Lower leg skin (tissue), 4 donors: ENCODE measurements at regions not wholly inside any gene's neighbourhood (a gene's known extent, or its start where the extent isn't known, plus 50 kb on each side); places are given as distances from the start of the nearest gene placed in this dataset.

Experiments
- DNase-seq, 2 donors: peaks; one replicate each; pipeline ENCODE4 v3.0.0-alpha.2; 2019; ENCODE audit warnings: low spot score in 2 of 2
- H3K4me3 ChIP-seq: fragments of 200-600 bp; sonication (generic); 2 replicates; pipeline ENCODE4 v1.5.1; 2017; ENCODE audit warnings: mild to moderate bottlenecking, low read depth; ENCODE audit not compliant: poor library complexity, severe bottlenecking
- CTCF ChIP-seq, 3 donors: fragments of 450-650 bp; IDR thresholded peaks; one replicate each; pipeline ENCODE4 v1.5.1; 2016; ENCODE audit warnings: antibody characterized with exemption in 3 of 3, mild to moderate bottlenecking in 3 of 3, moderate library complexity in 2 of 3
- POLR2A ChIP-seq, 2 donors: fragments of 450-650 bp; IDR thresholded peaks; one replicate each; pipeline ENCODE4 v1.6.1; 2016 to 2017; ENCODE audit warnings: antibody characterized with exemption in 2 of 2, mild to moderate bottlenecking in 1 of 2, moderate library complexity in 1 of 2
- WGBS, 2 donors: methylation state at CpG; one replicate each; pipeline ENCODE4 v1.1.5; 2018; 5-methylcytosine and 5-hydroxymethylcytosine counted together
- intact Hi-C: fragments of 100-400 bp; cut with DNase I; formaldehyde crosslinking; loops from one replicate; pipeline ENCODE4 v1.15.0; 2023; ENCODE audit warnings: low total_unique reads

GRCh38 chr19:8905342-8905741, 73.2 kb downstream of the MBD3L1 start:
- intact Hi-C loops: no loop called here
- no peak for TF ChIP-seq CTCF (IDR thresholded peaks at IDR 0.05)
- no peak for TF ChIP-seq POLR2A (IDR thresholded peaks at IDR 0.05)
- 71 to 80% methylated on average over 2 of the region's 2 CpGs for WGBS, 2 donors
- no peak for DNase-seq
- no peak overlapping the region for H3K4me3 ChIP-seq

- TF ChIP-seq POLR2A (IDR thresholded peaks at IDR 0.05): no peak
- TF ChIP-seq CTCF (IDR thresholded peaks at IDR 0.05): no peak
- no peak for DNase-seq
- no peak overlapping the region for H3K4me3 ChIP-seq
- intact Hi-C loops: no loop called here
These were observed 75.9 kb downstream of the MBD3L1 start for GRCh38 chr19:8908066-8908465.

GRCh38 chr19:8910775-8911414, 78.7 kb downstream of the MBD3L1 start:
- intact Hi-C loops: no loop called here
- TF ChIP-seq POLR2A (IDR thresholded peaks at IDR 0.05) (no peak), CTCF (IDR thresholded peaks at IDR 0.05) (no peak)

GRCh38 chr19:8915997-8916396, 83.8 kb downstream of the MBD3L1 start:
- WGBS, 2 donors: 67 to 72% methylated on average over 4 of the region's 4 CpGs
- no peak for DNase-seq
- no peak overlapping the region for H3K4me3 ChIP-seq
- TF ChIP-seq CTCF (IDR thresholded peaks at IDR 0.05) (no peak), POLR2A (IDR thresholded peaks at IDR 0.05) (no peak)
- intact Hi-C loops: no loop called here

More at GRCh38 chr19:8910775-8911414, 78.7 kb downstream of the MBD3L1 start:
- no peak for DNase-seq
- 62 to 75% methylated on average over 3 of the region's 3 CpGs for WGBS, 2 donors
- no peak overlapping the region for H3K4me3 ChIP-seq

GRCh38 chr19:8922591-8922990, 87.6 kb downstream of the MUC16 start:
- TF ChIP-seq POLR2A (IDR thresholded peaks at IDR 0.05) (no peak), CTCF (IDR thresholded peaks at IDR 0.05) (no peak)
- intact Hi-C loops: no loop called here
- peak in 1 of 2 donors; percentile 54 for DNase-seq
- no peak overlapping the region for H3K4me3 ChIP-seq
- 57 to 63% methylated on average over 11 of the region's 11 CpGs for WGBS, 2 donors

GRCh38 chr19:8924283-8924682, 85.9 kb downstream of the MUC16 start:
- no peak overlapping the region for H3K4me3 ChIP-seq
- intact Hi-C loops: no loop called here
- no peak for DNase-seq
- TF ChIP-seq POLR2A (IDR thresholded peaks at IDR 0.05): no peak
- TF ChIP-seq CTCF (IDR thresholded peaks at IDR 0.05): no peak
- WGBS, 2 donors: 82 to 88% methylated on average over 12 of the region's 12 CpGs
